Suprapubic skin (tissue), 4 donors: ENCODE measurements at regions not wholly inside any gene's neighbourhood (a gene's known extent, or its start where the extent isn't known, plus 50 kb on each side); places are given as distances from the start of the nearest gene placed in this dataset.
A peak's percentile ranks its signal among the peaks of the same experiment; 100 is the strongest.

Experiments used
- DNase-seq, 2 donors: peaks; one replicate each; pipeline ENCODE4 v3.0.0-alpha.2; 2019; ENCODE audit warnings: low spot score in 2 of 2
- H3K27ac ChIP-seq: fragments of 200-600 bp; sonication (generic); one replicate; pipeline ENCODE4 v1.5.1; 2019
- H3K27me3 ChIP-seq: fragments of 200-600 bp; sonication (generic); one replicate; pipeline ENCODE4 v1.5.1; 2019
- H3K36me3 ChIP-seq: fragments of 200-600 bp; sonication (generic); one replicate; pipeline ENCODE4 v1.5.1; 2019
- H3K4me1 ChIP-seq: fragments of 200-600 bp; sonication (generic); one replicate; pipeline ENCODE4 v1.5.1; 2019
- H3K4me3 ChIP-seq: fragments of 200-600 bp; sonication (generic); one replicate; pipeline ENCODE4 v1.5.1; 2019; ENCODE audit warnings: mild to moderate bottlenecking
- H3K9me3 ChIP-seq: fragments of 200-600 bp; sonication (generic); one replicate; pipeline ENCODE4 v1.5.1; 2019
- EP300 ChIP-seq: sonication (generic); formaldehyde crosslinking; IDR thresholded peaks from one replicate; pipeline ENCODE4 v1.6.1; 2017; ENCODE audit warnings: antibody characterized with exemption
- POLR2A ChIP-seq, 2 donors: fragments of 450-650 bp; IDR thresholded peaks; one replicate each; pipeline ENCODE4 v1.6.1; 2017; ENCODE audit warnings: antibody characterized with exemption in 2 of 2, mild to moderate bottlenecking in 2 of 2, moderate library complexity in 2 of 2
- POLR2AphosphoS5 ChIP-seq, 3 donors: sonication (generic); formaldehyde crosslinking; IDR thresholded peaks; one replicate each; pipeline ENCODE4 v1.6.1; 2017; ENCODE audit warnings: antibody characterized with exemption in 3 of 3
- WGBS: methylation state at CpG from one replicate; pipeline ENCODE4 v1.1.5; 2018; 5-methylcytosine and 5-hydroxymethylcytosine counted together
- TF ChIP-seq, protein P1 (sequence below), 2 donors: fragments of 200-600 bp in 1 of 2; fragments of 450-650 bp in 1 of 2; sonication (generic) in 1 of 2; IDR thresholded peaks; one replicate each; pipeline ENCODE4 v1.5.1; 2016 to 2019; ENCODE audit warnings: antibody characterized with exemption in 2 of 2, mild to moderate bottlenecking in 1 of 2, moderate library complexity in 1 of 2

- Histone ChIP-seq H3K27ac (peak overlapping the region; percentile 75), H3K9me3 (no peaks in the 10 kb centered on the region), H3K4me1 (peaks cover 22% of the 10 kb centered on the region), H3K36me3 (no peaks in the 10 kb centered on the region), H3K4me3 (no peak overlapping the region), H3K27me3 (no peaks in the 10 kb centered on the region)
- DNase-seq, result no peak
- TF ChIP-seq, protein P1, sequence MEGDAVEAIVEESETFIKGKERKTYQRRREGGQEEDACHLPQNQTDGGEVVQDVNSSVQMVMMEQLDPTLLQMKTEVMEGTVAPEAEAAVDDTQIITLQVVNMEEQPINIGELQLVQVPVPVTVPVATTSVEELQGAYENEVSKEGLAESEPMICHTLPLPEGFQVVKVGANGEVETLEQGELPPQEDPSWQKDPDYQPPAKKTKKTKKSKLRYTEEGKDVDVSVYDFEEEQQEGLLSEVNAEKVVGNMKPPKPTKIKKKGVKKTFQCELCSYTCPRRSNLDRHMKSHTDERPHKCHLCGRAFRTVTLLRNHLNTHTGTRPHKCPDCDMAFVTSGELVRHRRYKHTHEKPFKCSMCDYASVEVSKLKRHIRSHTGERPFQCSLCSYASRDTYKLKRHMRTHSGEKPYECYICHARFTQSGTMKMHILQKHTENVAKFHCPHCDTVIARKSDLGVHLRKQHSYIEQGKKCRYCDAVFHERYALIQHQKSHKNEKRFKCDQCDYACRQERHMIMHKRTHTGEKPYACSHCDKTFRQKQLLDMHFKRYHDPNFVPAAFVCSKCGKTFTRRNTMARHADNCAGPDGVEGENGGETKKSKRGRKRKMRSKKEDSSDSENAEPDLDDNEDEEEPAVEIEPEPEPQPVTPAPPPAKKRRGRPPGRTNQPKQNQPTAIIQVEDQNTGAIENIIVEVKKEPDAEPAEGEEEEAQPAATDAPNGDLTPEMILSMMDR (IDR thresholded peaks at IDR 0.05), result no peak
- TF ChIP-seq POLR2A (IDR thresholded peaks at IDR 0.05) (no peak), POLR2AphosphoS5 (IDR thresholded peaks at IDR 0.05) (no peak), EP300 (no peak)
- 18% methylated on average over 3 of the region's 3 CpGs for WGBS
These were observed 369.3 kb downstream of the KLF5 start for GRCh38 chr13:73428137-73428536.

DNA sequence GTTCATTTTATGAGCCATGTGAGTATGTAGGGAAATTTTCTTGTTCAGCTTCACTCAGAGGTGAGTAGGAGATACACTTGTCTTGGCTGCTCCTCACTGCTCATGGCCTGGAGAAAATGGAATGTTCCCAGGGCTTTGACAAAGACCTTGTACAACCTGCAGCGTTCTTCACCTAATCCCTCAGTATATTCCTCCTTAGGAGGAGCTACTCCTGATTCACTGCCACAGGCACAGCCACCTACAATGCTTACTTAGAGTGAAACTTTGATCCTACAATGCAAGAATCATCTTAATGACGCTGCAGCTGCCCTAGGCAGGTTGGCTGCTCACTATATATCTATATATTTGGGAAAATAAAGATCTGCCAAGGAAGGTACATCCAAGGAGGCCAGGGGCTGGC lies 364.2 kb downstream of the KLF5 start:
- peaks cover 16% of the 10 kb centered on the region for H3K4me1 ChIP-seq
- no peak overlapping the region for H3K4me3 ChIP-seq
- no peak for TF ChIP-seq POLR2A (IDR thresholded peaks at IDR 0.05)
- no peak for TF ChIP-seq POLR2AphosphoS5 (IDR thresholded peaks at IDR 0.05)
- TF ChIP-seq, protein P1 (IDR thresholded peaks at IDR 0.05), result no peak
- TF ChIP-seq EP300, result no peak
- H3K9me3 ChIP-seq, result no peaks in the 10 kb centered on the region
- H3K27me3 ChIP-seq, result no peaks in the 10 kb centered on the region
- no peaks in the 10 kb centered on the region for H3K36me3 ChIP-seq
- H3K27ac ChIP-seq, result peak overlapping the region; percentile 9
- 54% methylated on average over 2 of the region's 2 CpGs for WGBS
- DNase-seq, result no peak

DNA sequence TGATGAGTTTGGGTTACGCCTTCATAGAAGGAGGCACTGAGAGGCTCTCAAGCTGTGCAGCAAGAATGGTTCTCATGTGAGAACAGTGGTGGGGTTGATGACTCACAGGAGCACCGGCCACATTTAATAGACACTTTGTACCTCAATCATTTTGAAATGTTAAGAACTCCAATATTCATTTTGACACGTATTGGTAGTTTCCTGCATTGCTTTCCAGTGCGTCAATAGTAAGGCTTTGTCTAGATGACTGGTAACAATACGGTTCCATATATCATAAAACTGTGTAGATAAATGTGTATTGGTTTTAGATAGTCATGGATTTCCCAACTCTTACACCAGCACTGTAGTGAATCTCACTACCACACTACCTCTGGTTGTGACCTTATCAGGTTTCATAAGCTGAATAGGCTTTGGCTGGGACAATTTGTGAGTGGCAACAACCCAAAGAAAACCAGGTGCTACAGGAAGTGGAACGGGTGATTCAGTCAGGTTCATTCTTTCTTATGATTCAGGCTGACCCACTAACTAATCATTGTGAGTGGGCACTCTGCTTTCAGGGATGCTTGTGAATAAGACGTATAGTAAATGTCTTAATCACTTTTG lies 362.6 kb downstream of the KLF5 start:
- Histone ChIP-seq H3K36me3 (no peaks in the 10 kb centered on the region), H3K27ac (peak overlapping the region; percentile 38), H3K9me3 (no peaks in the 10 kb centered on the region), H3K4me1 (peaks cover 12% of the 10 kb centered on the region), H3K4me3 (no peak overlapping the region), H3K27me3 (no peaks in the 10 kb centered on the region)
- TF ChIP-seq, protein P1 (IDR thresholded peaks at IDR 0.05), result no peak
- no peak for TF ChIP-seq POLR2AphosphoS5 (IDR thresholded peaks at IDR 0.05)
- TF ChIP-seq POLR2A (IDR thresholded peaks at IDR 0.05), result no peak
- TF ChIP-seq EP300, result no peak
- WGBS, result 71% methylated on average over 7 of the region's 7 CpGs
- no peak for DNase-seq

- H3K36me3 ChIP-seq, result no peaks in the 10 kb centered on the region
- DNase-seq, result no peak
- H3K27ac ChIP-seq, result no peak overlapping the region
- WGBS, result 92% methylated on average over 1 of the region's 1 CpG
- peaks cover 12% of the 10 kb centered on the region for H3K4me1 ChIP-seq
- H3K27me3 ChIP-seq, result no peaks in the 10 kb centered on the region
- no peaks in the 10 kb centered on the region for H3K9me3 ChIP-seq
- TF ChIP-seq POLR2A (IDR thresholded peaks at IDR 0.05) (no peak), EP300 (no peak), POLR2AphosphoS5 (IDR thresholded peaks at IDR 0.05) (no peak)
- TF ChIP-seq, protein P1 (IDR thresholded peaks at IDR 0.05), result no peak
- H3K4me3 ChIP-seq, result no peak overlapping the region
These were observed 360.4 kb downstream of the KLF5 start for GRCh38 chr13:73419186-73419585.

GRCh38 chr13:73417012-73417615 lies 358.3 kb downstream of the KLF5 start:
- Histone ChIP-seq H3K27ac (no peak overlapping the region), H3K36me3 (no peaks in the 10 kb centered on the region), H3K4me3 (no peak overlapping the region), H3K4me1 (peaks cover 8% of the 10 kb centered on the region), H3K27me3 (no peaks in the 10 kb centered on the region), H3K9me3 (no peaks in the 10 kb centered on the region)
- 91% methylated on average over 13 of the region's 13 CpGs for WGBS
- TF ChIP-seq POLR2A (IDR thresholded peaks at IDR 0.05) (no peak), EP300 (no peak), POLR2AphosphoS5 (IDR thresholded peaks at IDR 0.05) (no peak)
- TF ChIP-seq, protein P1 (IDR thresholded peaks at IDR 0.05), result no peak
- no peak for DNase-seq
